SK-N-SH (cell line): ENCODE measurements at regions not wholly inside any gene's neighbourhood (a gene's known extent, or its start where the extent isn't known, plus 50 kb on each side); places are given as distances from the start of the nearest gene placed in this dataset.

Source experiments
- CTCF ChIA-PET: fragments of 300-600, 350-600 bp; formaldehyde crosslinking; extraction: SDS; loops from one replicate; lab custom pipeline; 2021; lab: Yijun Ruan, JAX
- POLR2A ChIA-PET: fragments of 350-600 bp; sonication (Branson Sonifier 250); formaldehyde crosslinking; extraction: SDS; loops from one replicate; lab custom pipeline; 2020; ENCODE audit warnings: antibody characterized with exemption, inconsistent platforms; lab: Yijun Ruan, JAX
- DNase-seq: peaks from one replicate; pipeline ENCODE4 v3.0.0; 2012
- H2AFZ ChIP-seq: fragments of 200-600 bp; sonication (generic); 2 replicates; pipeline ENCODE4 v1.8.1; 2016; ENCODE audit warnings: antibody characterized with exemption, mild to moderate bottlenecking, low read depth
- H3F3A ChIP-seq: fragments of 200-600 bp; sonication (generic); replicated peaks from 2 replicates; pipeline ENCODE3; 2016; ENCODE audit warnings: antibody characterized with exemption, mild to moderate bottlenecking; ENCODE audit not compliant: insufficient read depth
- H3K27ac ChIP-seq, 2 experiments: fragments of 200-500 bp in 1 of 2; fragments of 200-600 bp in 1 of 2; sonication (Bioruptor generic) in 1 of 2; sonication (generic), shearing (Covaris generic) in 1 of 2; 2 replicates each; pipeline versions ENCODE4 v1.5.1 to v1.6.1; 2014 to 2016; ENCODE audit warnings: low read depth in 2 of 2, inconsistent platforms in 1 of 2, low read length in 1 of 2, mild to moderate bottlenecking in 1 of 2, mixed read lengths in 1 of 2
- H3K27me3 ChIP-seq: fragments of 200-600 bp; sonication (generic), shearing (Covaris generic); 2 replicates; pipeline ENCODE4 v1.6.1; 2016; ENCODE audit warnings: mixed run types; ENCODE audit not compliant: insufficient read depth
- H3K36me3 ChIP-seq, 2 experiments: fragments of 200-500 bp in 1 of 2; fragments of 200-600 bp in 1 of 2; sonication (Bioruptor generic) in 1 of 2; sonication (generic) in 1 of 2; replicated peaks in 1 of 2; 2 replicates each; pipeline versions ENCODE3 to v1.5.1; 2014 to 2016; ENCODE audit warnings: low read length in 1 of 2, mild to moderate bottlenecking in 1 of 2; ENCODE audit not compliant: insufficient read depth in 2 of 2, control insufficient read depth in 1 of 2
- H3K4me1 ChIP-seq, 2 experiments: fragments of 200-500 bp in 1 of 2; fragments of 200-600 bp in 1 of 2; sonication (Bioruptor generic) in 1 of 2; sonication (generic), shearing (Covaris generic) in 1 of 2; 2 replicates each; pipeline versions ENCODE4 v1.5.1 to v1.6.1; 2014 to 2016; ENCODE audit warnings: low read depth in 1 of 2, low read length in 1 of 2, mixed run types in 1 of 2; ENCODE audit not compliant: insufficient read depth in 2 of 2, control insufficient read depth in 1 of 2
- H3K4me2 ChIP-seq: fragments of 200-600 bp; sonication (generic), shearing (Covaris generic); 2 replicates; pipeline ENCODE4 v1.6.1; 2017; ENCODE audit warnings: mixed run types
- H3K4me3 ChIP-seq, 2 experiments: fragments of 200-500 bp in 1 of 2; fragments of 200-600 bp in 1 of 2; sonication (Bioruptor generic) in 1 of 2; sonication (generic), shearing (Covaris generic) in 1 of 2; 2 replicates each; pipeline versions ENCODE4 v1.5.1 to v1.8.1; 2014 to 2016; ENCODE audit warnings: low read depth in 2 of 2, inconsistent platforms in 1 of 2, low read length in 1 of 2, mild to moderate bottlenecking in 1 of 2, mixed read lengths in 1 of 2, moderate library complexity in 1 of 2
- H3K79me2 ChIP-seq: fragments of 200-600 bp; sonication (generic); 2 replicates; pipeline ENCODE4 v1.8.1; 2017; ENCODE audit warnings: mild to moderate bottlenecking; ENCODE audit not compliant: insufficient read depth
- H3K9ac ChIP-seq: fragments of 200-600 bp; sonication (generic); 2 replicates; pipeline ENCODE4 v1.6.1; 2017; ENCODE audit warnings: mixed run types
- H3K9me2 ChIP-seq: fragments of 200-600 bp; sonication (generic); 2 replicates; pipeline ENCODE4 v1.6.1; 2017; ENCODE audit warnings: mixed run types
- H3K9me3 ChIP-seq: fragments of 200-600 bp; sonication (generic); 2 replicates; pipeline ENCODE4 v1.6.1; 2017; ENCODE audit warnings: mixed run types, mild to moderate bottlenecking, moderate library complexity
- H4K20me1 ChIP-seq: fragments of 200-600 bp; sonication (generic); 2 replicates; pipeline ENCODE4 v1.6.1; 2017; ENCODE audit warnings: mild to moderate bottlenecking, mixed run types; ENCODE audit not compliant: insufficient read depth
- ELF1 ChIP-seq: IDR thresholded peaks from 2 replicates; pipeline ENCODE4 v1.4.0; 2012
- EP300 ChIP-seq, 2 experiments: IDR thresholded peaks; 2 replicates each; pipeline versions ENCODE4 v1.4.0 to v1.6.1; 2012; ENCODE audit warnings: borderline replicate concordance in 1 of 2, low read depth in 1 of 2, low read length in 1 of 2
- EZH2phosphoT487 ChIP-seq: fragments of 200-600 bp; sonication (generic); IDR thresholded peaks from 2 replicates; pipeline ENCODE4 v1.6.1; 2017; ENCODE audit warnings: low read depth, mixed run types, mild to moderate bottlenecking, antibody characterized with exemption, moderate library complexity, borderline replicate concordance
- FOXJ3 ChIP-seq: sonication (generic); formaldehyde crosslinking; IDR thresholded peaks from 2 replicates; pipeline ENCODE4 v1.5.1; 2020; ENCODE audit warnings: mild to moderate bottlenecking, missing genetic modification reagents
- FOXM1 ChIP-seq: IDR thresholded peaks from 2 replicates; pipeline ENCODE4 v1.4.0; 2012; ENCODE audit warnings: low read depth, mild to moderate bottlenecking
- MEF2A ChIP-seq: IDR thresholded peaks from 2 replicates; pipeline ENCODE4 v1.4.0; 2012; ENCODE audit warnings: low read depth, borderline replicate concordance
- NRF1 ChIP-seq: IDR thresholded peaks from 2 replicates; pipeline ENCODE4 v1.6.1; 2012; ENCODE audit warnings: low read depth, mild to moderate bottlenecking, low read length
- RXRA ChIP-seq: IDR thresholded peaks from 2 replicates; pipeline ENCODE4 v1.4.0; 2012; ENCODE audit warnings: low read depth, mild to moderate bottlenecking, borderline replicate concordance
- TAF1 ChIP-seq: IDR thresholded peaks from 2 replicates; pipeline ENCODE4 v1.6.1; 2012; ENCODE audit warnings: low read depth, mild to moderate bottlenecking, low read length, moderate library complexity, borderline replicate concordance
- TCF12 ChIP-seq: IDR thresholded peaks from 2 replicates; pipeline ENCODE4 v1.4.0; 2012
- TEAD4 ChIP-seq: IDR thresholded peaks from 2 replicates; pipeline ENCODE4 v1.4.0; 2012; ENCODE audit warnings: mild to moderate bottlenecking, borderline replicate concordance; ENCODE audit not compliant: insufficient read depth
- YY1 ChIP-seq: IDR thresholded peaks from 2 replicates; pipeline ENCODE4 v1.4.0; 2012; ENCODE audit warnings: low read depth, mild to moderate bottlenecking
- TF ChIP-seq, protein P1 (sequence below): IDR thresholded peaks from 2 replicates; pipeline ENCODE4 v1.4.0; 2012; ENCODE audit warnings: low read depth
- TF ChIP-seq, protein P2 (sequence below): IDR thresholded peaks from 2 replicates; pipeline ENCODE4 v1.4.0; 2012; ENCODE audit warnings: low read depth, borderline replicate concordance
- TF ChIP-seq, protein P3 (sequence below): IDR thresholded peaks from 2 replicates; pipeline ENCODE4; 2012

DNA sequence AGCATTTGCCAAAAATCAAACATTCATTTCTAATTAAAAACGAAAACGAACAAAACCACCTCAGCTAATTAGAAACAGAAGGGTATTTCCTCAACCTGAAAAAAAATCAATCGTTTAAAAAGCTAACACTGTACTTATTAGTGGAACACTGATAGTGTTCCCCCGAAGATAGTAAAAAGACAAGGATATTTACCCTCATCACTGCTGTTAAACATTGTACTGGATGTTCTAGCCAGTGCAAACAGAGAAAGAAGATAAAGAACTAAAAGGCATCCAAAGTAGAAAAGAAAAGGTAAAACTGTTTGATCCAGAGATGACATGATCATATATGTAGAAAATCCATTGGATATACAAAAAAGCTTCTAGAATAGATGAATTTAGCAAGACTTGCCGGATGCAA, 508.3 kb downstream of the DMRTA1 start (continued):
- TF ChIP-seq, protein P1, sequence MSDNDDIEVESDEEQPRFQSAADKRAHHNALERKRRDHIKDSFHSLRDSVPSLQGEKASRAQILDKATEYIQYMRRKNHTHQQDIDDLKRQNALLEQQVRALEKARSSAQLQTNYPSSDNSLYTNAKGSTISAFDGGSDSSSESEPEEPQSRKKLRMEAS = no peak
- TF ChIP-seq, protein P2, sequence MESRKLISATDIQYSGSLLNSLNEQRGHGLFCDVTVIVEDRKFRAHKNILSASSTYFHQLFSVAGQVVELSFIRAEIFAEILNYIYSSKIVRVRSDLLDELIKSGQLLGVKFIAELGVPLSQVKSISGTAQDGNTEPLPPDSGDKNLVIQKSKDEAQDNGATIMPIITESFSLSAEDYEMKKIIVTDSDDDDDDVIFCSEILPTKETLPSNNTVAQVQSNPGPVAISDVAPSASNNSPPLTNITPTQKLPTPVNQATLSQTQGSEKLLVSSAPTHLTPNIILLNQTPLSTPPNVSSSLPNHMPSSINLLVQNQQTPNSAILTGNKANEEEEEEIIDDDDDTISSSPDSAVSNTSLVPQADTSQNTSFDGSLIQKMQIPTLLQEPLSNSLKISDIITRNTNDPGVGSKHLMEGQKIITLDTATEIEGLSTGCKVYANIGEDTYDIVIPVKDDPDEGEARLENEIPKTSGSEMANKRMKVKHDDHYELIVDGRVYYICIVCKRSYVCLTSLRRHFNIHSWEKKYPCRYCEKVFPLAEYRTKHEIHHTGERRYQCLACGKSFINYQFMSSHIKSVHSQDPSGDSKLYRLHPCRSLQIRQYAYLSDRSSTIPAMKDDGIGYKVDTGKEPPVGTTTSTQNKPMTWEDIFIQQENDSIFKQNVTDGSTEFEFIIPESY = no peak
- TF ChIP-seq, all 33 proteins: peak for 0

DNA sequence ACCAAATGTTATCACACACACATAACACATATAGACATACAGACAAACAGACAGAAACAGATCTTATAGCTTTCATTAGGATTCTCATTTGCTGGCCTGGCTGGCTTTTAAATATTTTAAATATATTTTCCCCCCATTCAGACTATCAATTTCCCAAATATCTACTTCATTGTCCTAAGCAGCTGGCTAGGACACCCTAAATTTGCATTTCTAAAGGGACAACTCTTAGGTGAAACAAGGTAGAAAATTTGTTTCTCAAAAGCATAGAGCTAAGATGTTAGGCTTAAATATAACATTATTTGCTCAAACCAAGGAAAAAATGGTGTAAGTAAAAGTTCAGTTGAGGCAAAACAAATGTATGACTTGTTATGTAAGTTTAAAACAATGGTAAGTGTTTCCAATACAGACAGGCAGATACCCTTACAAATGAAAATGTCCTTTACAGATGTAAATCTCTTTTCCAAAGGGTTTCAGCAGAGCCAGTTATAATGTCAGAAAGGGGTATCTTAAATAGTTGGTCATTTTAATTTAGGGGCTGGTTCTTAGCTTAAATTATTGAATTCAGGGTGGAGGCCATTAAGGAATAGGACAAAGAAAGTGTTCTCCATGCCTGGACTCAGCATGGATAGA, 522.8 kb downstream of the DMRTA1 start:
- H3K36me3 ChIP-seq = no peaks in the 10 kb centered on the region
- no peaks in the 10 kb centered on the region for H3K9me2 ChIP-seq
- H3F3A ChIP-seq = no peaks in the 10 kb centered on the region
- H3K4me1 ChIP-seq = no peaks in the 10 kb centered on the region
- H3K9ac ChIP-seq = no peak overlapping the region
- H3K79me2 ChIP-seq = no peaks in the 10 kb centered on the region
- H3K4me2 ChIP-seq = no peak overlapping the region
- DNase-seq = no peak
- POLR2A ChIA-PET = no interaction called here
- H3K27me3 ChIP-seq = no peaks in the 10 kb centered on the region
- H3K4me3 ChIP-seq = no peak overlapping the region
- H3K9me3 ChIP-seq = no peaks in the 10 kb centered on the region
- no peak for TF ChIP-seq YY1
- TF ChIP-seq TCF12 = no peak
- TF ChIP-seq FOXM1 = no peak
- TF ChIP-seq ELF1 = no peak
- TF ChIP-seq FOXJ3 = no peak
- TF ChIP-seq TAF1 = no peak
- no peak for TF ChIP-seq RXRA
- TF ChIP-seq NRF1 = no peak
- TF ChIP-seq EP300 (IDR thresholded peaks at IDR 0.05; ENCODE audit: borderline replicate concordance in 1 of 2, low read depth in 1 of 2, low read length in 1 of 2) = no peak
- TF ChIP-seq, protein P1 = no peak
- TF ChIP-seq, protein P2 = no peak
- TF ChIP-seq TEAD4 = no peak
- TF ChIP-seq, protein P3, sequence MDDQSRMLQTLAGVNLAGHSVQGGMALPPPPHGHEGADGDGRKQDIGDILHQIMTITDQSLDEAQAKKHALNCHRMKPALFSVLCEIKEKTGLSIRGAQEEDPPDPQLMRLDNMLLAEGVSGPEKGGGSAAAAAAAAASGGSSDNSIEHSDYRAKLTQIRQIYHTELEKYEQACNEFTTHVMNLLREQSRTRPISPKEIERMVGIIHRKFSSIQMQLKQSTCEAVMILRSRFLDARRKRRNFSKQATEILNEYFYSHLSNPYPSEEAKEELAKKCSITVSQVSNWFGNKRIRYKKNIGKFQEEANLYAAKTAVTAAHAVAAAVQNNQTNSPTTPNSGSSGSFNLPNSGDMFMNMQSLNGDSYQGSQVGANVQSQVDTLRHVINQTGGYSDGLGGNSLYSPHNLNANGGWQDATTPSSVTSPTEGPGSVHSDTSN = no peak
- no peak for TF ChIP-seq EZH2phosphoT487
- TF ChIP-seq MEF2A = no peak
- TF ChIP-seq, all 33 proteins: peak for 0
- H3K27ac ChIP-seq = no peak overlapping the region
- H2AFZ ChIP-seq = no peak overlapping the region
- no peaks in the 10 kb centered on the region for H4K20me1 ChIP-seq
- CTCF ChIA-PET = no interaction called here
